CD1c-positive myeloid dendritic cell (primary cell): ENCODE measurements at regions not wholly inside any gene's neighbourhood (a gene's known extent, or its start where the extent isn't known, plus 50 kb on each side); places are given as distances from the start of the nearest gene placed in this dataset.

Source experiments
- DNase-seq: peaks from one replicate; pipeline ENCODE4 v3.0.0-alpha.2; 2016; ENCODE audit errors: extremely low spot score

GRCh38 chr4:163762741-163763140 is 268.3 kb downstream of the TMA16 start:
- DNase-seq = no peak

GRCh38 chr4:163764569-163764968 is 270.1 kb downstream of the TMA16 start:
- DNase-seq = no peak

GRCh38 chr4:163768014-163768413 is 273.5 kb downstream of the TMA16 start:
- DNase-seq = peak; percentile 9

GRCh38 chr4:163772238-163772637 is 277.7 kb downstream of the TMA16 start:
- DNase-seq = no peak

GRCh38 chr4:163773940-163774339 is 279.4 kb downstream of the TMA16 start:
- no peak for DNase-seq

GRCh38 chr4:163776957-163777356 is 282.5 kb downstream of the TMA16 start:
- DNase-seq = no peak

- DNase-seq = no peak
These were observed 287.2 kb downstream of the TMA16 start for GRCh38 chr4:163781726-163782125.

- no peak for DNase-seq
These were observed 295.7 kb downstream of the TMA16 start for GRCh38 chr4:163790231-163790630.

- no peak for DNase-seq
These were observed 301.4 kb downstream of the TMA16 start for GRCh38 chr4:163795885-163796284.

GRCh38 chr4:163804001-163804400 is 309.5 kb downstream of the TMA16 start:
- no peak for DNase-seq

- DNase-seq = no peak
These were observed 312.2 kb downstream of the TMA16 start for GRCh38 chr4:163806653-163807052.

GRCh38 chr4:163808011-163808410 is 313.5 kb downstream of the TMA16 start:
- DNase-seq = no peak

GRCh38 chr4:163810755-163811154 is 316.3 kb downstream of the TMA16 start:
- no peak for DNase-seq

GRCh38 chr4:163815776-163816175 is 321.3 kb downstream of the TMA16 start:
- peak; percentile 39 for DNase-seq

GRCh38 chr4:163816494-163816893 is 322.0 kb downstream of the TMA16 start:
- DNase-seq = no peak

- DNase-seq = no peak
These were observed 324.2 kb downstream of the TMA16 start for GRCh38 chr4:163818673-163819072.

GRCh38 chr4:163833669-163834068 is 339.2 kb downstream of the TMA16 start:
- DNase-seq = no peak

- DNase-seq = no peak
These were observed 351.5 kb downstream of the TMA16 start for GRCh38 chr4:163846008-163846407.

GRCh38 chr4:163852246-163852645 is 357.8 kb downstream of the TMA16 start:
- no peak for DNase-seq

- DNase-seq = no peak
These were observed 363.4 kb downstream of the TMA16 start for GRCh38 chr4:163857903-163858302.

GRCh38 chr4:163858515-163858914 is 364.0 kb downstream of the TMA16 start:
- no peak for DNase-seq

- DNase-seq = no peak
These were observed 368.6 kb downstream of the TMA16 start for GRCh38 chr4:163863082-163863481.

- DNase-seq = no peak
These were observed 370.5 kb downstream of the TMA16 start for GRCh38 chr4:163865010-163865409.

- DNase-seq = no peak
These were observed 372.3 kb downstream of the TMA16 start for GRCh38 chr4:163866728-163867315.
